ENCODE measurements at regions not wholly inside any gene's neighbourhood (a gene's known extent, or its start where the extent isn't known, plus 50 kb on each side); places are given as distances from the start of the nearest gene placed in this dataset.

GRCh38 chr1:105138458-105138893, 1388.8 kb downstream of the AMY1C start:
- Histone ChIP-seq H3T11ph (ENCODE audit: low read length) (no peak overlapping the region), H2AK5ac (ENCODE audit: insufficient read length, low read length) (no peak overlapping the region), H3K14ac (ENCODE audit: insufficient read depth, low read length) (no peak overlapping the region; the same call in 1 of the 2 replicates), H3K23me2 (ENCODE audit: insufficient read length, low read depth, low read length, poor library complexity, severe bottlenecking) (no peaks in the 10 kb centered on the region), H3K27me3 (ENCODE audit: insufficient read depth, low read length) (no peaks in the 10 kb centered on the region), H3K4me2 (ENCODE audit: insufficient read depth, insufficient read length, low read length) (no peak overlapping the region), H3K18ac (ENCODE audit: insufficient read length, low read depth, low read length) (no peak overlapping the region), H3K27ac (ENCODE audit: insufficient read length, low read depth, low read length) (no peak overlapping the region), H4K91ac (ENCODE audit: insufficient read length, low read depth, low read length) (no peak overlapping the region), H3K56ac (ENCODE audit: insufficient read length, low read depth, low read length) (no peak overlapping the region), H3K4me1 (ENCODE audit: insufficient read depth, low read length) (no peaks in the 10 kb centered on the region), H4K8ac (replicated peaks; ENCODE audit: insufficient read length, low read depth, low read length) (no peak overlapping the region), H2BK120ac (ENCODE audit: low read depth, low read length, poor library complexity, severe bottlenecking) (no peak overlapping the region), H2BK12ac (ENCODE audit: insufficient read length, low read depth, low read length) (no peak overlapping the region), H4K20me1 (ENCODE audit: control insufficient read depth, insufficient read depth, insufficient read length) (no peaks in the 10 kb centered on the region), H2BK5ac (ENCODE audit: insufficient read length, low read length) (no peak overlapping the region), H3K23ac (ENCODE audit: insufficient read length, low read depth, low read length) (no peak overlapping the region), H2AFZ (ENCODE audit: low read length) (no peak overlapping the region), H2BK15ac (ENCODE audit: low read depth, low read length) (no peak overlapping the region), H3K9me3 (ENCODE audit: control insufficient read depth, low read depth, low read length) (no peaks in the 10 kb centered on the region), H2BK20ac (ENCODE audit: low read depth, low read length, poor library complexity, severe bottlenecking) (no peak overlapping the region), H4K5ac (ENCODE audit: insufficient read length, low read depth, low read length) (no peak overlapping the region), H3K79me2 (ENCODE audit: insufficient read depth, low read length) (no peaks in the 10 kb centered on the region), H3K4ac (ENCODE audit: low read depth, low read length) (no peak overlapping the region), H3K9ac (ENCODE audit: extremely low read depth, insufficient read length, low read length) (no peak overlapping the region), H3K79me1 (ENCODE audit: insufficient read depth, low read depth, low read length, poor library complexity, severe bottlenecking) (no peaks in the 10 kb centered on the region)
- no CpG with 5 or more reads among the region's 8 CpGs for WGBS (ENCODE audit: extremely low coverage, insufficient read length, low lambda C conversion rate)
- Mint-ChIP-seq H3K9me3 (no peaks in the 10 kb centered on the region), H3K36me3 (ENCODE audit: insufficient read depth in 1 of 3, low read depth in 3 of 3) (no peaks in the 10 kb centered on the region), H3K4me3 (no peak overlapping the region), H3K4me1 (peaks cover 0 to 2% of the 10 kb centered on the region in 2 experiments; a peak in 1 of 4 replicates), H3K27ac (no peak overlapping the region), H3K27me3 (ENCODE audit: low read depth) (no peaks in the 10 kb centered on the region)
- TF ChIP-seq, protein P1, sequence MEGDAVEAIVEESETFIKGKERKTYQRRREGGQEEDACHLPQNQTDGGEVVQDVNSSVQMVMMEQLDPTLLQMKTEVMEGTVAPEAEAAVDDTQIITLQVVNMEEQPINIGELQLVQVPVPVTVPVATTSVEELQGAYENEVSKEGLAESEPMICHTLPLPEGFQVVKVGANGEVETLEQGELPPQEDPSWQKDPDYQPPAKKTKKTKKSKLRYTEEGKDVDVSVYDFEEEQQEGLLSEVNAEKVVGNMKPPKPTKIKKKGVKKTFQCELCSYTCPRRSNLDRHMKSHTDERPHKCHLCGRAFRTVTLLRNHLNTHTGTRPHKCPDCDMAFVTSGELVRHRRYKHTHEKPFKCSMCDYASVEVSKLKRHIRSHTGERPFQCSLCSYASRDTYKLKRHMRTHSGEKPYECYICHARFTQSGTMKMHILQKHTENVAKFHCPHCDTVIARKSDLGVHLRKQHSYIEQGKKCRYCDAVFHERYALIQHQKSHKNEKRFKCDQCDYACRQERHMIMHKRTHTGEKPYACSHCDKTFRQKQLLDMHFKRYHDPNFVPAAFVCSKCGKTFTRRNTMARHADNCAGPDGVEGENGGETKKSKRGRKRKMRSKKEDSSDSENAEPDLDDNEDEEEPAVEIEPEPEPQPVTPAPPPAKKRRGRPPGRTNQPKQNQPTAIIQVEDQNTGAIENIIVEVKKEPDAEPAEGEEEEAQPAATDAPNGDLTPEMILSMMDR (conservative IDR thresholded peaks at IDR 0.05), result no peak
- no peak for DNase-seq

Data from H9 (cell line).